H9 (cell line): ENCODE measurements at regions not wholly inside any gene's neighbourhood (a gene's known extent, or its start where the extent isn't known, plus 50 kb on each side); places are given as distances from the start of the nearest gene placed in this dataset.

Experiments
- DNase-seq: peaks from one replicate; pipeline ENCODE4 v3.0.0-alpha.2; 2017
- H2AFZ ChIP-seq: one replicate; pipeline ENCODE4 v1.6.1; 2013; ENCODE audit warnings: mild to moderate bottlenecking, low read length, control low read depth, moderate library complexity
- H2AK5ac ChIP-seq: 2 replicates; pipeline ENCODE4 v1.6.1; 2013; ENCODE audit warnings: low read length, control low read depth, mixed read lengths; ENCODE audit not compliant: insufficient read length
- H2BK120ac ChIP-seq: one replicate; pipeline ENCODE4 v1.6.1; 2013; ENCODE audit warnings: low read depth, mild to moderate bottlenecking, low read length, control low read depth, inconsistent platforms; ENCODE audit not compliant: poor library complexity, severe bottlenecking
- H2BK12ac ChIP-seq: 2 replicates; pipeline ENCODE4 v1.6.1; 2013; ENCODE audit warnings: low read length, control low read depth, mixed read lengths, low read depth; ENCODE audit not compliant: insufficient read length
- H2BK15ac ChIP-seq: 2 replicates; pipeline ENCODE4 v1.6.1; 2013; ENCODE audit warnings: low read depth, low read length, control low read depth
- H2BK20ac ChIP-seq: one replicate; pipeline ENCODE4 v1.6.1; 2013; ENCODE audit warnings: low read depth, mild to moderate bottlenecking, low read length, control low read depth, inconsistent platforms; ENCODE audit not compliant: poor library complexity, severe bottlenecking
- H2BK5ac ChIP-seq: 2 replicates; pipeline ENCODE4 v1.6.1; 2013; ENCODE audit warnings: low read length, control low read depth, mixed read lengths; ENCODE audit not compliant: insufficient read length
- H3K14ac ChIP-seq: 2 replicates; pipeline ENCODE4 v1.6.1; 2013; ENCODE audit warnings: low read length, control low read depth; ENCODE audit not compliant: insufficient read depth
- H3K18ac ChIP-seq: 2 replicates; pipeline ENCODE4 v1.6.1; 2013; ENCODE audit warnings: low read depth, mild to moderate bottlenecking, mixed read lengths, low read length, control low read depth; ENCODE audit not compliant: insufficient read length
- H3K23ac ChIP-seq: 2 replicates; pipeline ENCODE4 v1.6.1; 2013; ENCODE audit warnings: low read length, control low read depth, mixed read lengths, low read depth; ENCODE audit not compliant: insufficient read length
- H3K23me2 ChIP-seq: 2 replicates; pipeline ENCODE4 v1.6.1; 2013; ENCODE audit warnings: low read depth, mild to moderate bottlenecking, mixed read lengths, low read length, control low read depth; ENCODE audit not compliant: insufficient read length, poor library complexity, severe bottlenecking
- H3K27ac ChIP-seq: 2 replicates; pipeline ENCODE4 v1.5.1; 2013; ENCODE audit warnings: low read length, control low read depth, mixed read lengths, low read depth; ENCODE audit not compliant: insufficient read length
- H3K27me3 ChIP-seq: 2 replicates; pipeline ENCODE4 v1.6.1; 2013; ENCODE audit warnings: low read length, control low read depth, inconsistent platforms; ENCODE audit not compliant: insufficient read depth
- H3K4ac ChIP-seq: 2 replicates; pipeline ENCODE4 v1.6.1; 2013; ENCODE audit warnings: low read depth, mild to moderate bottlenecking, control low read depth, inconsistent platforms, low read length, moderate library complexity
- H3K4me1 ChIP-seq: 2 replicates; pipeline ENCODE4 v1.6.1; 2013; ENCODE audit warnings: low read length, control low read depth, inconsistent platforms; ENCODE audit not compliant: insufficient read depth
- H3K4me2 ChIP-seq: 2 replicates; pipeline ENCODE4 v1.6.1; 2013; ENCODE audit warnings: low read length, control low read depth, mixed read lengths; ENCODE audit not compliant: insufficient read length, insufficient read depth
- H3K56ac ChIP-seq: 2 replicates; pipeline ENCODE4 v1.6.1; 2013; ENCODE audit warnings: low read depth, mild to moderate bottlenecking, mixed read lengths, low read length, control low read depth; ENCODE audit not compliant: insufficient read length
- H3K79me1 ChIP-seq: 2 replicates; pipeline ENCODE4 v1.6.1; 2013; ENCODE audit warnings: low read depth, mild to moderate bottlenecking, moderate library complexity, low read length, control low read depth, inconsistent platforms; ENCODE audit not compliant: insufficient read depth, poor library complexity, severe bottlenecking
- H3K79me2 ChIP-seq: 2 replicates; pipeline ENCODE4 v1.6.1; 2013; ENCODE audit warnings: low read length, control low read depth, inconsistent platforms; ENCODE audit not compliant: insufficient read depth
- H3K9ac ChIP-seq: 2 replicates; pipeline ENCODE4 v1.6.1; 2013; ENCODE audit warnings: low read length, control low read depth, mixed read lengths; ENCODE audit not compliant: insufficient read length; ENCODE audit errors: extremely low read depth
- H3K9me3 ChIP-seq: one replicate; pipeline ENCODE4 v1.6.1; 2013; ENCODE audit warnings: low read depth, low read length, inconsistent platforms; ENCODE audit not compliant: control insufficient read depth
- H3T11ph ChIP-seq: one replicate; pipeline ENCODE4 v1.6.1; 2013; ENCODE audit warnings: mild to moderate bottlenecking, low read length, control low read depth, inconsistent platforms
- H4K20me1 ChIP-seq: one replicate; pipeline ENCODE4 v1.6.1; 2013; ENCODE audit not compliant: control insufficient read depth, insufficient read length, insufficient read depth
- H4K5ac ChIP-seq: 2 replicates; pipeline ENCODE4 v1.6.1; 2013; ENCODE audit warnings: low read depth, mild to moderate bottlenecking, mixed read lengths, low read length, control low read depth; ENCODE audit not compliant: insufficient read length
- H4K8ac ChIP-seq: replicated peaks from 2 replicates; pipeline ENCODE4 v1.6.1; 2013; ENCODE audit warnings: low read length, control low read depth, mixed read lengths, low read depth; ENCODE audit not compliant: insufficient read length
- H4K91ac ChIP-seq: 2 replicates; pipeline ENCODE4 v1.6.1; 2013; ENCODE audit warnings: low read depth, mild to moderate bottlenecking, moderate library complexity, mixed read lengths, low read length, control low read depth; ENCODE audit not compliant: insufficient read length
- H3K27ac Mint-ChIP-seq, 3 experiments: 2 replicates in 2 of 3; 3 replicates in 1 of 3; pipeline ENCODE4 v1.8.0; 2020 to 2021; ENCODE audit warnings: mixed read lengths in 3 of 3, mild to moderate bottlenecking in 1 of 3, moderate library complexity in 1 of 3
- H3K27me3 Mint-ChIP-seq: 2 replicates; pipeline ENCODE4 v1.8.0; 2021; ENCODE audit warnings: low read depth, mild to moderate bottlenecking, moderate library complexity, mixed read lengths
- H3K36me3 Mint-ChIP-seq, 3 experiments: 2 replicates in 2 of 3; 3 replicates in 1 of 3; pipeline ENCODE4 v1.8.0; 2020 to 2021; ENCODE audit warnings: low read depth in 3 of 3, mixed read lengths in 3 of 3; ENCODE audit not compliant: insufficient read depth in 1 of 3
- H3K4me1 Mint-ChIP-seq, 2 experiments: 2 replicates each; pipeline ENCODE4 v1.8.0; 2020; ENCODE audit warnings: mixed read lengths in 2 of 2
- H3K4me3 Mint-ChIP-seq, 2 experiments: 2 replicates in 1 of 2; 3 replicates in 1 of 2; pipeline ENCODE4 v1.8.0; 2020 to 2021; ENCODE audit warnings: mild to moderate bottlenecking in 2 of 2, mixed read lengths in 2 of 2, moderate library complexity in 1 of 2
- H3K9me3 Mint-ChIP-seq, 2 experiments: 2 replicates in 1 of 2; 3 replicates in 1 of 2; pipeline ENCODE4 v1.8.0; 2020; ENCODE audit warnings: mild to moderate bottlenecking in 2 of 2, mixed read lengths in 2 of 2, moderate library complexity in 1 of 2
- WGBS: extraction: QIAGEN DNeasy Blood & Tissue Kit; methylation state at CpG from one replicate; pipeline ENCODE4 v1.1.7; 2013; ENCODE audit warnings: missing lambda C conversion rate, low lambda C conversion rate, mixed read lengths; ENCODE audit not compliant: insufficient read length; ENCODE audit errors: extremely low coverage; 5-methylcytosine and 5-hydroxymethylcytosine counted together
- TF ChIP-seq, protein P1 (sequence below): fragments of 200-600 bp; sonication (generic); conservative IDR thresholded peaks from 3 replicates; pipeline ENCODE4 v1.8.0; 2021; ENCODE audit warnings: antibody characterized with exemption, mild to moderate bottlenecking

DNA sequence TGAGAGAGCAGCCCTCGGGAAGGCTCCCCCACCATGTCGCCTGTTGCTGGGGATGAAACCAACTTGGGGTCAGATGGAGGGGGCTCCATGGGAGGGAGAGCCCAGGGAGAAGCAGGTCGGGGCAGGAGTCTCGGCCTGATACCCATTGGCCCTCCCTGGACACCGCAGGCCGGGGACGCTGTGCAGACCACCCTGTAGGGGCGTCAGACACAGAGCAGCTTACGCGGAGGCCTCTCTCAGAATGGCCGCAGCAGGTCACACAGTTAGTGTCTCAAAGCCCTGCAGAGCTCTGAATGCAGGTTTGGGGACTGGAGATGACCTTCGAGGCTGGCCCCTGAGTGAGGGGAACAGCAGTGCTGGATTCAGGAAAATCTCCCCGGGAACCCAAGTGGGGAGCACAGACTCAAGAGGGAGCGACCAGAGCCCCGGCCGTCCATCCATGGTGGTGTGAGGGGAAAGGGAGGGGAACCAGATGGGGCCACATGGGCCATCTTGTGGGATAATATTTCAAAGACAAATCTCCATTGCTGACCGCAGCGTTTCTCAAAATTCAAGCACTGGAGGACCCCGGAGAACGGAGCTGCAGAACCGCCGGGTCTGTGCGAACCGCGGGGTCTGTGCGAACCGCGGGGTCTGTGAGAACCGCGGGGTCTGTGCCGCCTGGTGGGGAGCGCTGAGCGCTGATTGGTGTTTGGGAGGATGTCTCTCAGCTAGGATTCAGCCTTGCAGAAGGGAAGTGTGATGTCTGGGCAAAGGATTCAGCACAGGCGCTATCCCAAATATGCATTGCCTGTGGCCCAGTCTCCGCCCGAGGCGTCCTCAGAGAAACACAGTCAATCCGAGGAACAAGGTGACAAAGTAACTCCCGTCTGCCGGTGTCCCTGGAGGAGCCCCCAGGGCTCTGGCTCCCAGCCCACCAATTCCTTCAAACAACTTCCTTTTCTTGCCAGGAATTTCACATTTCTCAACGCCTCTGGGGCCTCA lies 324.4 kb upstream of the RTL1 start:
- Histone ChIP-seq H3K23ac (no peak overlapping the region), H3K79me2 (no peaks in the 10 kb centered on the region), H4K20me1 (no peaks in the 10 kb centered on the region), H3K9ac (no peak overlapping the region), H3K23me2 (no peaks in the 10 kb centered on the region), H3K4me2 (no peak overlapping the region), H2BK12ac (no peak overlapping the region), H3K18ac (no peak overlapping the region), H2BK5ac (no peak overlapping the region), H3K56ac (no peak overlapping the region), H2AFZ (no peak overlapping the region), H2BK20ac (no peak overlapping the region), H3K4ac (no peak overlapping the region), H2AK5ac (no peak overlapping the region), H2BK120ac (no peak overlapping the region), H3T11ph (no peak overlapping the region), H2BK15ac (no peak overlapping the region), H3K27ac (no peak overlapping the region), H4K91ac (no peak overlapping the region), H3K79me1 (no peaks in the 10 kb centered on the region), H4K5ac (no peak overlapping the region), H3K14ac (no peak overlapping the region), H3K4me1 (peaks cover 2% of the 10 kb centered on the region; the same call in 1 of the 2 replicates), H4K8ac (no peak overlapping the region), H3K27me3 (no peaks in the 10 kb centered on the region), H3K9me3 (no peaks in the 10 kb centered on the region)
- H3K36me3 Mint-ChIP-seq = peaks cover 0 to 4% (median 0%) of the 10 kb centered on the region in 3 experiments; a peak in 4 of 7 replicates
- DNase-seq = peak; percentile 23
- H3K27ac Mint-ChIP-seq = peak overlapping the region in 1 of 3 experiments; percentile 11; a peak in 2 of 7 replicates
- no CpG with 5 or more reads among the region's 41 CpGs for WGBS
- H3K27me3 Mint-ChIP-seq = peaks cover 17% of the 10 kb centered on the region
- H3K4me1 Mint-ChIP-seq = peaks cover 18 to 32% of the 10 kb centered on the region in 2 experiments
- H3K9me3 Mint-ChIP-seq = peaks cover 0 to 6% of the 10 kb centered on the region in 2 experiments; a peak in 3 of 5 replicates
- TF ChIP-seq, protein P1, sequence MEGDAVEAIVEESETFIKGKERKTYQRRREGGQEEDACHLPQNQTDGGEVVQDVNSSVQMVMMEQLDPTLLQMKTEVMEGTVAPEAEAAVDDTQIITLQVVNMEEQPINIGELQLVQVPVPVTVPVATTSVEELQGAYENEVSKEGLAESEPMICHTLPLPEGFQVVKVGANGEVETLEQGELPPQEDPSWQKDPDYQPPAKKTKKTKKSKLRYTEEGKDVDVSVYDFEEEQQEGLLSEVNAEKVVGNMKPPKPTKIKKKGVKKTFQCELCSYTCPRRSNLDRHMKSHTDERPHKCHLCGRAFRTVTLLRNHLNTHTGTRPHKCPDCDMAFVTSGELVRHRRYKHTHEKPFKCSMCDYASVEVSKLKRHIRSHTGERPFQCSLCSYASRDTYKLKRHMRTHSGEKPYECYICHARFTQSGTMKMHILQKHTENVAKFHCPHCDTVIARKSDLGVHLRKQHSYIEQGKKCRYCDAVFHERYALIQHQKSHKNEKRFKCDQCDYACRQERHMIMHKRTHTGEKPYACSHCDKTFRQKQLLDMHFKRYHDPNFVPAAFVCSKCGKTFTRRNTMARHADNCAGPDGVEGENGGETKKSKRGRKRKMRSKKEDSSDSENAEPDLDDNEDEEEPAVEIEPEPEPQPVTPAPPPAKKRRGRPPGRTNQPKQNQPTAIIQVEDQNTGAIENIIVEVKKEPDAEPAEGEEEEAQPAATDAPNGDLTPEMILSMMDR = no peak
- H3K4me3 Mint-ChIP-seq = no peak overlapping the region
